NCI-H446 (cell line): ENCODE measurements at regions not wholly inside any gene's neighbourhood (a gene's known extent, or its start where the extent isn't known, plus 50 kb on each side); places are given as distances from the start of the nearest gene placed in this dataset.
"Not testable (repeated sequence)": the region's sequence is repeated elsewhere in the genome, so short reads cannot be mapped to it uniquely, and the experiment has no call there.

ENCODE experiments used
- DNase-seq, 2 experiments: peaks; one replicate each; lab custom pipeline; 2025; lab: John Stamatoyannopoulos, UW

GRCh38 chr7:1300206-1300605 lies 67.5 kb downstream of the UNCX start:
- DNase-seq: no peak

- no peak for DNase-seq
These were observed 68.0 kb downstream of the UNCX start for GRCh38 chr7:1300636-1301035.

- DNase-seq: no peak
These were observed 68.6 kb downstream of the UNCX start for GRCh38 chr7:1301054-1301881.

- no peak for DNase-seq
These were observed 69.2 kb downstream of the UNCX start for GRCh38 chr7:1301882-1302251.

- DNase-seq: no peak
These were observed 70.3 kb downstream of the UNCX start for GRCh38 chr7:1302936-1303335.

- not testable (repeated sequence) for DNase-seq
These were observed 71.3 kb downstream of the UNCX start for GRCh38 chr7:1304011-1304410.

- no peak for DNase-seq
These were observed 73.2 kb downstream of the UNCX start for GRCh38 chr7:1305873-1306272.

GRCh38 chr7:1307828-1308227 lies 75.2 kb downstream of the UNCX start:
- DNase-seq: no peak

- no peak for DNase-seq
These were observed 76.6 kb downstream of the UNCX start for GRCh38 chr7:1309290-1309689.

- no peak for DNase-seq
These were observed 77.3 kb downstream of the UNCX start for GRCh38 chr7:1309996-1310395.

- no peak for DNase-seq
These were observed 78.3 kb downstream of the UNCX start for GRCh38 chr7:1310936-1311335.

- no peak for DNase-seq
These were observed 78.9 kb downstream of the UNCX start for GRCh38 chr7:1311406-1312135.

- no peak for DNase-seq
These were observed 79.7 kb downstream of the UNCX start for GRCh38 chr7:1312136-1313070.

- no peak for DNase-seq
These were observed 80.9 kb downstream of the UNCX start for GRCh38 chr7:1313613-1314012.

- no peak for DNase-seq
These were observed 81.6 kb downstream of the UNCX start for GRCh38 chr7:1314021-1314907.

GRCh38 chr7:1314908-1315450 lies 82.3 kb downstream of the UNCX start:
- DNase-seq: no peak

- no peak for DNase-seq
These were observed 83.4 kb downstream of the UNCX start for GRCh38 chr7:1316086-1316485.

GRCh38 chr7:1317646-1318045 lies 85.0 kb downstream of the UNCX start:
- no peak for DNase-seq

- DNase-seq: no peak
These were observed 85.4 kb downstream of the UNCX start for GRCh38 chr7:1318051-1318450.

GRCh38 chr7:1318661-1319060 lies 86.0 kb downstream of the UNCX start:
- no peak for DNase-seq

GRCh38 chr7:1320616-1321240 lies 88.1 kb downstream of the UNCX start:
- DNase-seq: no peak
